ENCODE measurements at regions not wholly inside any gene's neighbourhood (a gene's known extent, or its start where the extent isn't known, plus 50 kb on each side); places are given as distances from the start of the nearest gene placed in this dataset.

- ChIA-PET CTCF (interaction anchor here (0.6 kb wide), 1 partner anchor 46 kb away, joined by 3 read pairs; no protein-coding TSS in a partner anchor), POLR2A (no interaction called here)
- TF ChIP-seq GLI4 (tag by site-specific recombination; IDR thresholded peaks at IDR 0.05) (no peak), SCRT1 (tag by site-specific recombination; IDR thresholded peaks at IDR 0.05; ENCODE audit: borderline replicate concordance) (no peak), ZNF623 (tag by site-specific recombination; IDR thresholded peaks at IDR 0.05) (no peak), ZNF2 (tag by site-specific recombination; IDR thresholded peaks at IDR 0.05) (no peak), ZNF175 (tag by site-specific recombination; IDR thresholded peaks at IDR 0.05) (no peak), REPIN1 (tag by site-specific recombination; IDR thresholded peaks at IDR 0.05; ENCODE audit: low read depth) (no peak), ZNF621 (tag by site-specific recombination; IDR thresholded peaks at IDR 0.05) (no peak), ZNF354C (tag by site-specific recombination; IDR thresholded peaks at IDR 0.05; ENCODE audit: borderline replicate concordance, low read depth) (no peak), ZNF529 (tag by site-specific recombination; IDR thresholded peaks at IDR 0.05; ENCODE audit: insufficient replicate concordance) (no peak), ZNF785 (tag by site-specific recombination; IDR thresholded peaks at IDR 0.05) (no peak), SALL2 (tag by site-specific recombination; IDR thresholded peaks at IDR 0.05; ENCODE audit: borderline replicate concordance) (no peak), ZNF707 (tag by site-specific recombination; IDR thresholded peaks at IDR 0.05) (no peak), ZNF311 (tag by site-specific recombination; IDR thresholded peaks at IDR 0.05; ENCODE audit: borderline replicate concordance) (no peak), ZNF341 (tag by site-specific recombination; IDR thresholded peaks at IDR 0.05; ENCODE audit: low read depth) (no peak), ZNF146 (tag by site-specific recombination; IDR thresholded peaks at IDR 0.05) (no peak), ZNF37A (tag by site-specific recombination; IDR thresholded peaks at IDR 0.05) (no peak), ZNF366 (tag by site-specific recombination; conservative IDR thresholded peaks at IDR 0.05) (no peak), ZNF600 (tag by site-specific recombination; IDR thresholded peaks at IDR 0.05) (no peak)
- TF ChIP-seq, protein P1, sequence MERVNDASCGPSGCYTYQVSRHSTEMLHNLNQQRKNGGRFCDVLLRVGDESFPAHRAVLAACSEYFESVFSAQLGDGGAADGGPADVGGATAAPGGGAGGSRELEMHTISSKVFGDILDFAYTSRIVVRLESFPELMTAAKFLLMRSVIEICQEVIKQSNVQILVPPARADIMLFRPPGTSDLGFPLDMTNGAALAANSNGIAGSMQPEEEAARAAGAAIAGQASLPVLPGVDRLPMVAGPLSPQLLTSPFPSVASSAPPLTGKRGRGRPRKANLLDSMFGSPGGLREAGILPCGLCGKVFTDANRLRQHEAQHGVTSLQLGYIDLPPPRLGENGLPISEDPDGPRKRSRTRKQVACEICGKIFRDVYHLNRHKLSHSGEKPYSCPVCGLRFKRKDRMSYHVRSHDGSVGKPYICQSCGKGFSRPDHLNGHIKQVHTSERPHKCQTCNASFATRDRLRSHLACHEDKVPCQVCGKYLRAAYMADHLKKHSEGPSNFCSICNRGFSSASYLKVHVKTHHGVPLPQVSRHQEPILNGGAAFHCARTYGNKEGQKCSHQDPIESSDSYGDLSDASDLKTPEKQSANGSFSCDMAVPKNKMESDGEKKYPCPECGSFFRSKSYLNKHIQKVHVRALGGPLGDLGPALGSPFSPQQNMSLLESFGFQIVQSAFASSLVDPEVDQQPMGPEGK (tag by site-specific recombination; IDR thresholded peaks at IDR 0.05), result no peak
- Histone ChIP-seq H3K36me3 (ENCODE audit: control insufficient read depth in 2 of 2, insufficient read depth in 1 of 2, low read length in 2 of 2) (no peaks in the 10 kb centered on the region), H3K9me3 (ENCODE audit: control insufficient read depth, insufficient read depth, low read depth, low read length) (no peaks in the 10 kb centered on the region), H3K4me1 (ENCODE audit: control insufficient read depth, insufficient read depth, low read length) (no peaks in the 10 kb centered on the region), H3K4me3 (ENCODE audit: low read depth, low read length) (no peak overlapping the region), H3K27ac (ENCODE audit: extremely low read depth, low read depth, low read length) (no peak overlapping the region)
Observed at GRCh38 chr14:36402867-36403266, 82.4 kb upstream of the MBIP start.

DNA sequence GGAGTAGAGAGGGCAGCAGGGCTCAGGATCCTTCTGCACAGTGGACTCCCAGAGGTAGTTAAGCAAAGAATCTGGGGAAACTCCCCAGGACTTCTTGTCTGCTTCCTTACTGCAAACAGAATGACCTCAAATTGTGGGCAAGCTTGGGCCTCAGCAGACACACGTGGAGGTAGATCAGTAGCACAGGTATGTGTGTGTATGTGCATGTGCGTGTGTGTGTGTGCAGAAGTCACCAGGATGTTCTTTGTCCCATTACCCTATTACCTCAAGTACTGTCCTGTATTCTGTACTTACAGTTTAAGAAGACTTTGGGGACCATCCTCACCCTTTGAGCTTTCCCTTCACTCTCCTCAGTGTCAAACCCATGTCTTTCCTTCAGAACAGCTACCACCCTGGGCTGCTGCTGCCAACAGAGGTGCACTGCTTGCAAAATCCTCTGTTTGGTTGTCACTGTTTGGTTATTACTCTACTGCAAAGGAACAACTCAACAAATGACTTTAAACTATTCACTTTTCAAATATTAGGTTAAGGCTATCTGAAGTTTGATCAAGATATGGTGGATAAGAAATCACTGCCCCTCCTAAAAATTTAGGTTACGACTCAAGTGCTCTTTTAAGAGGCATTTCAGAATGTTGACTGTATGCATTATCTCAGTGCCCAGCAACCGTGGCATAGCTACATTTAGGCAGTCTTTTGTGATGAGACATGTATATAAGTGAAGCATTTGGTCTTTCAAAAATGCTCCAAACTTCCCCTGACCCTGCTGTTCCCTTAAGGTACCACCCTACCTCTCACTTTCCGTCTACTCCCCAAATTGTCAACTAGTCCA lies 78.2 kb upstream of the MBIP start:
- Histone ChIP-seq H3K27ac (ENCODE audit: extremely low read depth, low read depth, low read length) (no peak overlapping the region), H3K9me3 (ENCODE audit: control insufficient read depth, insufficient read depth, low read depth, low read length) (no peaks in the 10 kb centered on the region), H3K4me3 (ENCODE audit: low read depth, low read length) (no peak overlapping the region), H3K4me1 (ENCODE audit: control insufficient read depth, insufficient read depth, low read length) (no peaks in the 10 kb centered on the region), H3K36me3 (ENCODE audit: control insufficient read depth in 2 of 2, insufficient read depth in 1 of 2, low read length in 2 of 2) (no peaks in the 10 kb centered on the region)
- POLR2A ChIA-PET, result no interaction called here
- CTCF ChIA-PET, result interaction anchor here (1.0 kb wide), 1 partner anchor 328 kb away, joined by 3 read pairs; no protein-coding TSS in a partner anchor
- TF ChIP-seq MEIS1 (CRISPR knock-in tag; IDR thresholded peaks at IDR 0.05; ENCODE audit: borderline replicate concordance) (no peak), ZSCAN18 (tag by site-specific recombination; IDR thresholded peaks at IDR 0.05) (no peak), INSM2 (tag by site-specific recombination; IDR thresholded peaks at IDR 0.05) (no peak), OSR2 (tag by site-specific recombination; IDR thresholded peaks at IDR 0.05) (no peak), SP2 (tag by site-specific recombination; IDR thresholded peaks at IDR 0.05) (no peak), ZFHX2 (tag by site-specific recombination; conservative IDR thresholded peaks at IDR 0.05) (no peak), SCRT1 (tag by site-specific recombination; IDR thresholded peaks at IDR 0.05; ENCODE audit: borderline replicate concordance) (no peak), ZNF560 (tag by site-specific recombination; IDR thresholded peaks at IDR 0.05; ENCODE audit: borderline replicate concordance) (no peak), CTCF (tag by site-specific recombination; IDR thresholded peaks at IDR 0.05) (no peak)
- TF ChIP-seq, protein P2, sequence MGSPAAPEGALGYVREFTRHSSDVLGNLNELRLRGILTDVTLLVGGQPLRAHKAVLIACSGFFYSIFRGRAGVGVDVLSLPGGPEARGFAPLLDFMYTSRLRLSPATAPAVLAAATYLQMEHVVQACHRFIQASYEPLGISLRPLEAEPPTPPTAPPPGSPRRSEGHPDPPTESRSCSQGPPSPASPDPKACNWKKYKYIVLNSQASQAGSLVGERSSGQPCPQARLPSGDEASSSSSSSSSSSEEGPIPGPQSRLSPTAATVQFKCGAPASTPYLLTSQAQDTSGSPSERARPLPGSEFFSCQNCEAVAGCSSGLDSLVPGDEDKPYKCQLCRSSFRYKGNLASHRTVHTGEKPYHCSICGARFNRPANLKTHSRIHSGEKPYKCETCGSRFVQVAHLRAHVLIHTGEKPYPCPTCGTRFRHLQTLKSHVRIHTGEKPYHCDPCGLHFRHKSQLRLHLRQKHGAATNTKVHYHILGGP (tag by site-specific recombination; IDR thresholded peaks at IDR 0.05), result no peak

Measured in HEK293 (cell line).